ENCODE measurements at regions not wholly inside any gene's neighbourhood (a gene's known extent, or its start where the extent isn't known, plus 50 kb on each side); places are given as distances from the start of the nearest gene placed in this dataset.

- intact Hi-C loops (cut with DNase I), result no loop called here
- TF ChIP-seq POLR2A (IDR thresholded peaks at IDR 0.05), result no peak
- no peak for TF ChIP-seq CTCF (IDR thresholded peaks at IDR 0.05)
- WGBS, 4 donors, result 74 to 85% (median 82%) methylated on average over 3 of the region's 3 CpGs
Observed at GRCh38 chr4:37040816-37041215, 203.7 kb upstream of the NWD2 start.

GRCh38 chr4:37043342-37043741, 201.2 kb upstream of the NWD2 start:
- H3K4me3 ChIP-seq, result no peak overlapping the region
- intact Hi-C loops (cut with DNase I), result no loop called here
- TF ChIP-seq CTCF (IDR thresholded peaks at IDR 0.05), result no peak
- TF ChIP-seq POLR2A (IDR thresholded peaks at IDR 0.05), result no peak
- H3K27me3 ChIP-seq, result no peaks in the 10 kb centered on the region
- 79 to 97% (median 93%) methylated on average over 2 of the region's 2 CpGs for WGBS, 4 donors
- no peak for DNase-seq
- no peak overlapping the region for H3K27ac ChIP-seq
- H3K9me3 ChIP-seq (replicated peaks in 1 of 3), result no peaks in the 10 kb centered on the region
- H3K36me3 ChIP-seq (replicated peaks in 1 of 2), result no peaks in the 10 kb centered on the region
- H3K4me1 ChIP-seq (replicated peaks in 1 of 2), result no peaks in the 10 kb centered on the region

More at GRCh38 chr4:37040816-37041215, 203.7 kb upstream of the NWD2 start:
- H3K4me3 ChIP-seq, result no peak overlapping the region
- H3K27me3 ChIP-seq, result no peaks in the 10 kb centered on the region
- H3K36me3 ChIP-seq (replicated peaks in 1 of 2), result no peaks in the 10 kb centered on the region
- no peaks in the 10 kb centered on the region for H3K4me1 ChIP-seq (replicated peaks in 1 of 2)
- no peaks in the 10 kb centered on the region for H3K9me3 ChIP-seq (replicated peaks in 1 of 3)
- DNase-seq, result no peak
- H3K27ac ChIP-seq, result no peak overlapping the region

- no peak for DNase-seq
Observed at GRCh38 chr4:37051111-37051510, 193.4 kb upstream of the NWD2 start.

GRCh38 chr4:37051866-37052265, 192.7 kb upstream of the NWD2 start:
- Histone ChIP-seq H3K27ac (no peak overlapping the region), H3K27me3 (no peaks in the 10 kb centered on the region), H3K4me1 (replicated peaks in 1 of 2) (no peaks in the 10 kb centered on the region), H3K9me3 (replicated peaks in 1 of 3) (no peaks in the 10 kb centered on the region), H3K36me3 (replicated peaks in 1 of 2) (no peaks in the 10 kb centered on the region), H3K4me3 (no peak overlapping the region)
- whole genome bisulfite sequencing, 4 donors, result 13 to 27% (median 19%) methylated on average over 2 of the region's 2 CpGs
- TF ChIP-seq CTCF (IDR thresholded peaks at IDR 0.05) (no peak), POLR2A (IDR thresholded peaks at IDR 0.05) (no peak)
- intact Hi-C loops (cut with DNase I), result no loop called here
- DNase-seq, result no peak

More at GRCh38 chr4:37051111-37051510, 193.4 kb upstream of the NWD2 start:
- WGBS, 4 donors, result 87 to 98% (median 94%) methylated on average over 1 of the region's 1 CpG
- H3K4me3 ChIP-seq, result no peak overlapping the region
- no peaks in the 10 kb centered on the region for H3K36me3 ChIP-seq (replicated peaks in 1 of 2)
- H3K27me3 ChIP-seq, result no peaks in the 10 kb centered on the region
- no peak overlapping the region for H3K27ac ChIP-seq
- intact Hi-C loops (cut with DNase I), result no loop called here
- TF ChIP-seq CTCF (IDR thresholded peaks at IDR 0.05) (no peak), POLR2A (IDR thresholded peaks at IDR 0.05) (no peak)
- H3K4me1 ChIP-seq (replicated peaks in 1 of 2), result no peaks in the 10 kb centered on the region
- no peaks in the 10 kb centered on the region for H3K9me3 ChIP-seq (replicated peaks in 1 of 3)
